SK-N-SH (cell line): ENCODE measurements at regions not wholly inside any gene's neighbourhood (a gene's known extent, or its start where the extent isn't known, plus 50 kb on each side); places are given as distances from the start of the nearest gene placed in this dataset.
A peak's percentile ranks its signal among the peaks of the same experiment; 100 is the strongest.

Experiments used
- CTCF ChIA-PET: fragments of 300-600, 350-600 bp; formaldehyde crosslinking; extraction: SDS; loops from one replicate; lab custom pipeline; 2021; lab: Yijun Ruan, JAX
- POLR2A ChIA-PET: fragments of 350-600 bp; sonication (Branson Sonifier 250); formaldehyde crosslinking; extraction: SDS; loops from one replicate; lab custom pipeline; 2020; ENCODE audit warnings: antibody characterized with exemption, inconsistent platforms; lab: Yijun Ruan, JAX
- DNase-seq: peaks from one replicate; pipeline ENCODE4 v3.0.0; 2012
- H2AFZ ChIP-seq: fragments of 200-600 bp; sonication (generic); 2 replicates; pipeline ENCODE4 v1.8.1; 2016; ENCODE audit warnings: antibody characterized with exemption, mild to moderate bottlenecking, low read depth
- H3F3A ChIP-seq: fragments of 200-600 bp; sonication (generic); replicated peaks from 2 replicates; pipeline ENCODE3; 2016; ENCODE audit warnings: antibody characterized with exemption, mild to moderate bottlenecking; ENCODE audit not compliant: insufficient read depth
- H3K27ac ChIP-seq, 2 experiments: fragments of 200-500 bp in 1 of 2; fragments of 200-600 bp in 1 of 2; sonication (Bioruptor generic) in 1 of 2; sonication (generic), shearing (Covaris generic) in 1 of 2; 2 replicates each; pipeline versions ENCODE4 v1.5.1 to v1.6.1; 2014 to 2016; ENCODE audit warnings: low read depth in 2 of 2, inconsistent platforms in 1 of 2, low read length in 1 of 2, mild to moderate bottlenecking in 1 of 2, mixed read lengths in 1 of 2
- H3K27me3 ChIP-seq: fragments of 200-600 bp; sonication (generic), shearing (Covaris generic); 2 replicates; pipeline ENCODE4 v1.6.1; 2016; ENCODE audit warnings: mixed run types; ENCODE audit not compliant: insufficient read depth
- H3K36me3 ChIP-seq, 2 experiments: fragments of 200-500 bp in 1 of 2; fragments of 200-600 bp in 1 of 2; sonication (Bioruptor generic) in 1 of 2; sonication (generic) in 1 of 2; replicated peaks in 1 of 2; 2 replicates each; pipeline versions ENCODE3 to v1.5.1; 2014 to 2016; ENCODE audit warnings: low read length in 1 of 2, mild to moderate bottlenecking in 1 of 2; ENCODE audit not compliant: insufficient read depth in 2 of 2, control insufficient read depth in 1 of 2
- H3K4me1 ChIP-seq, 2 experiments: fragments of 200-500 bp in 1 of 2; fragments of 200-600 bp in 1 of 2; sonication (Bioruptor generic) in 1 of 2; sonication (generic), shearing (Covaris generic) in 1 of 2; 2 replicates each; pipeline versions ENCODE4 v1.5.1 to v1.6.1; 2014 to 2016; ENCODE audit warnings: low read depth in 1 of 2, low read length in 1 of 2, mixed run types in 1 of 2; ENCODE audit not compliant: insufficient read depth in 2 of 2, control insufficient read depth in 1 of 2
- H3K4me2 ChIP-seq: fragments of 200-600 bp; sonication (generic), shearing (Covaris generic); 2 replicates; pipeline ENCODE4 v1.6.1; 2017; ENCODE audit warnings: mixed run types
- H3K4me3 ChIP-seq, 2 experiments: fragments of 200-500 bp in 1 of 2; fragments of 200-600 bp in 1 of 2; sonication (Bioruptor generic) in 1 of 2; sonication (generic), shearing (Covaris generic) in 1 of 2; 2 replicates each; pipeline versions ENCODE4 v1.5.1 to v1.8.1; 2014 to 2016; ENCODE audit warnings: low read depth in 2 of 2, inconsistent platforms in 1 of 2, low read length in 1 of 2, mild to moderate bottlenecking in 1 of 2, mixed read lengths in 1 of 2, moderate library complexity in 1 of 2
- H3K79me2 ChIP-seq: fragments of 200-600 bp; sonication (generic); 2 replicates; pipeline ENCODE4 v1.8.1; 2017; ENCODE audit warnings: mild to moderate bottlenecking; ENCODE audit not compliant: insufficient read depth
- H3K9ac ChIP-seq: fragments of 200-600 bp; sonication (generic); 2 replicates; pipeline ENCODE4 v1.6.1; 2017; ENCODE audit warnings: mixed run types
- H3K9me2 ChIP-seq: fragments of 200-600 bp; sonication (generic); 2 replicates; pipeline ENCODE4 v1.6.1; 2017; ENCODE audit warnings: mixed run types
- H3K9me3 ChIP-seq: fragments of 200-600 bp; sonication (generic); 2 replicates; pipeline ENCODE4 v1.6.1; 2017; ENCODE audit warnings: mixed run types, mild to moderate bottlenecking, moderate library complexity
- H4K20me1 ChIP-seq: fragments of 200-600 bp; sonication (generic); 2 replicates; pipeline ENCODE4 v1.6.1; 2017; ENCODE audit warnings: mild to moderate bottlenecking, mixed run types; ENCODE audit not compliant: insufficient read depth
- EP300 ChIP-seq, 2 experiments: IDR thresholded peaks; 2 replicates each; pipeline versions ENCODE4 v1.4.0 to v1.6.1; 2012; ENCODE audit warnings: borderline replicate concordance in 1 of 2, low read depth in 1 of 2, low read length in 1 of 2
- EZH2phosphoT487 ChIP-seq: fragments of 200-600 bp; sonication (generic); IDR thresholded peaks from 2 replicates; pipeline ENCODE4 v1.6.1; 2017; ENCODE audit warnings: low read depth, mixed run types, mild to moderate bottlenecking, antibody characterized with exemption, moderate library complexity, borderline replicate concordance
- FOXJ3 ChIP-seq: sonication (generic); formaldehyde crosslinking; IDR thresholded peaks from 2 replicates; pipeline ENCODE4 v1.5.1; 2020; ENCODE audit warnings: mild to moderate bottlenecking, missing genetic modification reagents
- GATA2 ChIP-seq: sonication (generic); formaldehyde crosslinking; IDR thresholded peaks from 2 replicates; pipeline ENCODE4 v1.5.0; 2020; ENCODE audit warnings: mild to moderate bottlenecking, missing genetic modification reagents
- MEF2A ChIP-seq: IDR thresholded peaks from 2 replicates; pipeline ENCODE4 v1.4.0; 2012; ENCODE audit warnings: low read depth, borderline replicate concordance
- NFIC ChIP-seq: IDR thresholded peaks from 2 replicates; pipeline ENCODE4 v1.4.0; 2012; ENCODE audit warnings: borderline replicate concordance
- RFX5 ChIP-seq: IDR thresholded peaks from 2 replicates; pipeline ENCODE4 v1.6.1; 2012; ENCODE audit warnings: mild to moderate bottlenecking, improper control_type of control experiment, low read length
- RXRA ChIP-seq: IDR thresholded peaks from 2 replicates; pipeline ENCODE4 v1.4.0; 2012; ENCODE audit warnings: low read depth, mild to moderate bottlenecking, borderline replicate concordance
- SIN3A ChIP-seq: IDR thresholded peaks from 2 replicates; pipeline ENCODE4 v1.6.1; 2012; ENCODE audit warnings: low read depth, mild to moderate bottlenecking, low read length, moderate library complexity, borderline replicate concordance
- SMC3 ChIP-seq: IDR thresholded peaks from 2 replicates; pipeline ENCODE4 v1.6.1; 2012; ENCODE audit warnings: low read depth, low read length, improper control_type of control experiment
- TAF1 ChIP-seq: IDR thresholded peaks from 2 replicates; pipeline ENCODE4 v1.6.1; 2012; ENCODE audit warnings: low read depth, mild to moderate bottlenecking, low read length, moderate library complexity, borderline replicate concordance
- TCF12 ChIP-seq: IDR thresholded peaks from 2 replicates; pipeline ENCODE4 v1.4.0; 2012
- TEAD4 ChIP-seq: IDR thresholded peaks from 2 replicates; pipeline ENCODE4 v1.4.0; 2012; ENCODE audit warnings: mild to moderate bottlenecking, borderline replicate concordance; ENCODE audit not compliant: insufficient read depth
- WGBS: methylation state at CpG from one replicate; pipeline ENCODE4 v1.1.6; 2017; ENCODE audit warnings: low lambda C conversion rate; 5-methylcytosine and 5-hydroxymethylcytosine counted together
- TF ChIP-seq, protein P1 (sequence below): IDR thresholded peaks from 2 replicates; pipeline ENCODE4 v1.6.1; 2012; ENCODE audit warnings: mild to moderate bottlenecking, low read depth, low read length, moderate library complexity
- TF ChIP-seq, protein P2 (sequence below): IDR thresholded peaks from 2 replicates; pipeline ENCODE4 v1.4.0; 2012; ENCODE audit warnings: low read depth, borderline replicate concordance

DNA sequence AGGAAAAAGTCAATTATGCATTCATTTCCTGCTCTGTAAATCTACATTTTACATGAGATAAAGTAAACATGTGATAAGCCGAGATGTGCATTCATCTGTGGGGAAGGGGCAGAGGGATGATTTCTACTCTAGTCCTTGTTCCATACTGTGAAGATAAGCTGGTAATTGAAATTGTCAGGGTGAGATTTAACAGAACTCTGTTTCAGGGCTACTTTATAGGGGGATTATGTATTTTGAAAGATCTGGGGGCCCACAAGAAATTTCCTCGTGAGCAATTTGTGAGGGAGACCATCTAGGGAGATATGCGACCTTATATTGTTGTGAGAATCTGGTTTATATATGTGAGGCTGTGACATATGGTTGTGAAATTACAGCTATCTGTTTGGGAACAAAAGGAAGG is 73.1 kb upstream of the KCNK1 start:
- H3K27ac ChIP-seq = peak overlapping the region in 1 of 2 experiments; percentile 64; a peak in 1 of 4 replicates
- H3K27me3 ChIP-seq = no peaks in the 10 kb centered on the region
- H3K79me2 ChIP-seq = no peaks in the 10 kb centered on the region
- no peak overlapping the region for H3K4me2 ChIP-seq
- no peak for TF ChIP-seq TAF1
- no peak for TF ChIP-seq TEAD4
- peak; percentile 64 for TF ChIP-seq GATA2 (CRISPR knock-in tag)
- no peak for TF ChIP-seq EZH2phosphoT487
- TF ChIP-seq, protein P1, sequence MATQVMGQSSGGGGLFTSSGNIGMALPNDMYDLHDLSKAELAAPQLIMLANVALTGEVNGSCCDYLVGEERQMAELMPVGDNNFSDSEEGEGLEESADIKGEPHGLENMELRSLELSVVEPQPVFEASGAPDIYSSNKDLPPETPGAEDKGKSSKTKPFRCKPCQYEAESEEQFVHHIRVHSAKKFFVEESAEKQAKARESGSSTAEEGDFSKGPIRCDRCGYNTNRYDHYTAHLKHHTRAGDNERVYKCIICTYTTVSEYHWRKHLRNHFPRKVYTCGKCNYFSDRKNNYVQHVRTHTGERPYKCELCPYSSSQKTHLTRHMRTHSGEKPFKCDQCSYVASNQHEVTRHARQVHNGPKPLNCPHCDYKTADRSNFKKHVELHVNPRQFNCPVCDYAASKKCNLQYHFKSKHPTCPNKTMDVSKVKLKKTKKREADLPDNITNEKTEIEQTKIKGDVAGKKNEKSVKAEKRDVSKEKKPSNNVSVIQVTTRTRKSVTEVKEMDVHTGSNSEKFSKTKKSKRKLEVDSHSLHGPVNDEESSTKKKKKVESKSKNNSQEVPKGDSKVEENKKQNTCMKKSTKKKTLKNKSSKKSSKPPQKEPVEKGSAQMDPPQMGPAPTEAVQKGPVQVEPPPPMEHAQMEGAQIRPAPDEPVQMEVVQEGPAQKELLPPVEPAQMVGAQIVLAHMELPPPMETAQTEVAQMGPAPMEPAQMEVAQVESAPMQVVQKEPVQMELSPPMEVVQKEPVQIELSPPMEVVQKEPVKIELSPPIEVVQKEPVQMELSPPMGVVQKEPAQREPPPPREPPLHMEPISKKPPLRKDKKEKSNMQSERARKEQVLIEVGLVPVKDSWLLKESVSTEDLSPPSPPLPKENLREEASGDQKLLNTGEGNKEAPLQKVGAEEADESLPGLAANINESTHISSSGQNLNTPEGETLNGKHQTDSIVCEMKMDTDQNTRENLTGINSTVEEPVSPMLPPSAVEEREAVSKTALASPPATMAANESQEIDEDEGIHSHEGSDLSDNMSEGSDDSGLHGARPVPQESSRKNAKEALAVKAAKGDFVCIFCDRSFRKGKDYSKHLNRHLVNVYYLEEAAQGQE = no peak
- TF ChIP-seq SMC3 = no peak
- TF ChIP-seq RXRA = no peak
- peak in 1 of 2 experiments; percentile 27; a peak in 1 of 4 replicates for TF ChIP-seq EP300 (IDR thresholded peaks at IDR 0.05; ENCODE audit: borderline replicate concordance in 1 of 2, low read depth in 1 of 2, low read length in 1 of 2)
- TF ChIP-seq, protein P2, sequence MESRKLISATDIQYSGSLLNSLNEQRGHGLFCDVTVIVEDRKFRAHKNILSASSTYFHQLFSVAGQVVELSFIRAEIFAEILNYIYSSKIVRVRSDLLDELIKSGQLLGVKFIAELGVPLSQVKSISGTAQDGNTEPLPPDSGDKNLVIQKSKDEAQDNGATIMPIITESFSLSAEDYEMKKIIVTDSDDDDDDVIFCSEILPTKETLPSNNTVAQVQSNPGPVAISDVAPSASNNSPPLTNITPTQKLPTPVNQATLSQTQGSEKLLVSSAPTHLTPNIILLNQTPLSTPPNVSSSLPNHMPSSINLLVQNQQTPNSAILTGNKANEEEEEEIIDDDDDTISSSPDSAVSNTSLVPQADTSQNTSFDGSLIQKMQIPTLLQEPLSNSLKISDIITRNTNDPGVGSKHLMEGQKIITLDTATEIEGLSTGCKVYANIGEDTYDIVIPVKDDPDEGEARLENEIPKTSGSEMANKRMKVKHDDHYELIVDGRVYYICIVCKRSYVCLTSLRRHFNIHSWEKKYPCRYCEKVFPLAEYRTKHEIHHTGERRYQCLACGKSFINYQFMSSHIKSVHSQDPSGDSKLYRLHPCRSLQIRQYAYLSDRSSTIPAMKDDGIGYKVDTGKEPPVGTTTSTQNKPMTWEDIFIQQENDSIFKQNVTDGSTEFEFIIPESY = no peak
- no peak for TF ChIP-seq RFX5
- no peak for TF ChIP-seq NFIC
- no peak for TF ChIP-seq FOXJ3 (CRISPR knock-in tag)
- TF ChIP-seq MEF2A = no peak
- no peak for TF ChIP-seq SIN3A
- no peak for TF ChIP-seq TCF12
- 64% methylated on average over 3 of the region's 3 CpGs for WGBS
- H2AFZ ChIP-seq = no peak overlapping the region
- no peaks in the 10 kb centered on the region for H3K9me2 ChIP-seq
- H3K9me3 ChIP-seq = no peaks in the 10 kb centered on the region
- H3F3A ChIP-seq = peaks cover 4% of the 10 kb centered on the region
- no peak overlapping the region for H3K4me3 ChIP-seq
- H3K9ac ChIP-seq = no peak overlapping the region
- POLR2A ChIA-PET = no interaction called here
- DNase-seq = peak; percentile 44
- CTCF ChIA-PET = no interaction called here
- H4K20me1 ChIP-seq = no peaks in the 10 kb centered on the region
- H3K4me1 ChIP-seq = peaks cover 0 to 10% of the 10 kb centered on the region in 2 experiments; a peak in 2 of 4 replicates
- H3K36me3 ChIP-seq = no peaks in the 10 kb centered on the region
